NOMO-1 treated with DMSO at 0.1 percent for 48 hours (cell line): ENCODE measurements at regions not wholly inside any gene's neighbourhood (a gene's known extent, or its start where the extent isn't known, plus 50 kb on each side); places are given as distances from the start of the nearest gene placed in this dataset.

ENCODE experiments used
- DNase-seq: peaks from one replicate; lab custom pipeline; 2025; ENCODE audit not compliant: unreplicated experiment; lab: John Stamatoyannopoulos, UW

GRCh38 chr10:131444286-131444685 is 132.8 kb upstream of the TCERG1L start:
- no peak for DNase-seq

GRCh38 chr10:131444862-131445461 is 133.4 kb upstream of the TCERG1L start:
- DNase-seq = no peak

GRCh38 chr10:131445623-131446022 is 134.1 kb upstream of the TCERG1L start:
- DNase-seq = no peak

- no peak for DNase-seq
Measured at GRCh38 chr10:131446171-131446570, 134.7 kb upstream of the TCERG1L start.

- DNase-seq = no peak
Measured at GRCh38 chr10:131448171-131448570, 136.7 kb upstream of the TCERG1L start.

GRCh38 chr10:131448883-131449282 is 137.4 kb upstream of the TCERG1L start:
- DNase-seq = no peak

- no peak for DNase-seq
Measured at GRCh38 chr10:131450216-131450765, 138.8 kb upstream of the TCERG1L start.

GRCh38 chr10:131451407-131452015 is 140.0 kb upstream of the TCERG1L start:
- no peak for DNase-seq

GRCh38 chr10:131452926-131453720 is 141.6 kb upstream of the TCERG1L start:
- no peak for DNase-seq

- DNase-seq = peak; percentile 1
Measured at GRCh38 chr10:131453721-131454634, 142.5 kb upstream of the TCERG1L start.

- no peak for DNase-seq
Measured at GRCh38 chr10:131456411-131456810, 144.9 kb upstream of the TCERG1L start.

GRCh38 chr10:131461093-131461492 is 149.6 kb upstream of the TCERG1L start:
- DNase-seq = no peak

- DNase-seq = no peak
Measured at GRCh38 chr10:131464789-131465188, 153.3 kb upstream of the TCERG1L start.

- DNase-seq = no peak
Measured at GRCh38 chr10:131469551-131469950, 158.0 kb upstream of the TCERG1L start.

- DNase-seq = no peak
Measured at GRCh38 chr10:131473645-131474044, 162.1 kb upstream of the TCERG1L start.

GRCh38 chr10:131474416-131474815 is 162.9 kb upstream of the TCERG1L start:
- no peak for DNase-seq

GRCh38 chr10:131475043-131475442 is 163.5 kb upstream of the TCERG1L start:
- DNase-seq = no peak

GRCh38 chr10:131475803-131476202 is 164.3 kb upstream of the TCERG1L start:
- DNase-seq = no peak

GRCh38 chr10:131477457-131478121 is 166.1 kb upstream of the TCERG1L start:
- DNase-seq = no peak

GRCh38 chr10:131478377-131478989 is 167.0 kb upstream of the TCERG1L start:
- DNase-seq = no peak
